GM18507 (cell line): ENCODE measurements at regions not wholly inside any gene's neighbourhood (a gene's known extent, or its start where the extent isn't known, plus 50 kb on each side); places are given as distances from the start of the nearest gene placed in this dataset.

ENCODE experiments used
- DNase-seq: peaks from one replicate; pipeline ENCODE4 v3.0.0; 2011; ENCODE audit warnings: low read depth; ENCODE audit not compliant: insufficient read length; ENCODE audit errors: extremely low spot score
- FAIRE-seq: peaks from 2 replicates; lab custom pipeline; 2011; peaks lifted over from hg19 to GRCh38; lab: Jason Lieb, UNC

GRCh38 chr13:65857942-65858565 lies 1372.1 kb downstream of the PCDH9 start:
- FAIRE-seq = no peak
- DNase-seq = no peak

- FAIRE-seq = no peak
These were observed 1373.7 kb downstream of the PCDH9 start for GRCh38 chr13:65856431-65856830.

GRCh38 chr13:65855242-65855805 lies 1374.8 kb downstream of the PCDH9 start:
- DNase-seq (no peak), FAIRE-seq (no peak)

More at GRCh38 chr13:65856431-65856830, 1373.7 kb downstream of the PCDH9 start:
- DNase-seq = no peak

GRCh38 chr13:65854431-65854830 lies 1375.7 kb downstream of the PCDH9 start:
- DNase-seq (no peak), FAIRE-seq (no peak)

- FAIRE-seq (no peak), DNase-seq (no peak)
These were observed 1385.8 kb downstream of the PCDH9 start for GRCh38 chr13:65844266-65844841.

GRCh38 chr13:65843314-65843731 lies 1386.8 kb downstream of the PCDH9 start:
- FAIRE-seq = no peak
- DNase-seq = no peak

GRCh38 chr13:65841156-65841555 lies 1389.0 kb downstream of the PCDH9 start:
- DNase-seq (no peak), FAIRE-seq (no peak)

- no peak for FAIRE-seq
- no peak for DNase-seq
These were observed 1394.1 kb downstream of the PCDH9 start for GRCh38 chr13:65836066-65836465.

GRCh38 chr13:65834897-65835296 lies 1395.2 kb downstream of the PCDH9 start:
- no peak for FAIRE-seq

GRCh38 chr13:65830411-65831205 lies 1399.5 kb downstream of the PCDH9 start:
- FAIRE-seq (no peak), DNase-seq (no peak)

More at GRCh38 chr13:65834897-65835296, 1395.2 kb downstream of the PCDH9 start:
- no peak for DNase-seq

GRCh38 chr13:65829241-65830008 lies 1400.7 kb downstream of the PCDH9 start:
- DNase-seq (no peak), FAIRE-seq (no peak)

GRCh38 chr13:65826657-65827056 lies 1403.5 kb downstream of the PCDH9 start:
- DNase-seq (no peak), FAIRE-seq (no peak)

- DNase-seq (no peak), FAIRE-seq (no peak)
These were observed 1405.1 kb downstream of the PCDH9 start for GRCh38 chr13:65825039-65825438.

GRCh38 chr13:65808061-65808460 lies 1422.1 kb downstream of the PCDH9 start:
- FAIRE-seq (no peak), DNase-seq (no peak)

GRCh38 chr13:65803530-65804392 lies 1426.4 kb downstream of the PCDH9 start:
- no peak for FAIRE-seq
- DNase-seq = no peak

- no peak for DNase-seq
- no peak for FAIRE-seq
These were observed 1440.3 kb downstream of the PCDH9 start for GRCh38 chr13:65789815-65790214.

- FAIRE-seq (no peak), DNase-seq (no peak)
These were observed 1443.1 kb downstream of the PCDH9 start for GRCh38 chr13:65787082-65787481.

GRCh38 chr13:65784088-65784816 lies 1445.9 kb downstream of the PCDH9 start:
- DNase-seq (no peak), FAIRE-seq (no peak)
